ENCODE measurements at regions not wholly inside any gene's neighbourhood (a gene's known extent, or its start where the extent isn't known, plus 50 kb on each side); places are given as distances from the start of the nearest gene placed in this dataset.

DNA sequence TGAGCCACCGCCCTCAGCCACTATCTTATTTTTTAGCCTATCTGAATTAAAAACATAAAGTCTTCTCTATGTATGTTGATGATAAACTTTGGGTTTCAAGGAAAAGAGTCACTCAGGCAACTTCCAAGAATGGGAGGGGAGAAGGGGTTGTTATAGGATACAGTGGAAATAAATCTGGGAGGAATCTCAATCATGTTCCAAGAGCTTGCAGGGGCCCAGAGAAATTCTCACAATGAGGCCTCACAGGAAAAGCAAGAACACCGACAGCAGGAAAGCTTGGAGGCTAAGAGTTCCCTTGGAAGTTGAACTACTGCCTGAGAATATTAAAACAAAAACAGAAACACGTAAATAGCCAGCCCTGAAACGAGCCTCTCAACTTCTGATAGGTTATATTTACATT, 384.6 kb upstream of the IGFBP7 start:
- no peak overlapping the region for H3K27ac ChIP-seq (ENCODE audit: low read depth, low read length)
- H3K9ac ChIP-seq (ENCODE audit: low read depth in 1 of 3, low read length in 3 of 3), result no peak overlapping the region
- no peaks in the 10 kb centered on the region for H3K27me3 ChIP-seq (ENCODE audit: control insufficient read depth in 3 of 3, insufficient read depth in 3 of 3, low read length in 3 of 3)

DNA sequence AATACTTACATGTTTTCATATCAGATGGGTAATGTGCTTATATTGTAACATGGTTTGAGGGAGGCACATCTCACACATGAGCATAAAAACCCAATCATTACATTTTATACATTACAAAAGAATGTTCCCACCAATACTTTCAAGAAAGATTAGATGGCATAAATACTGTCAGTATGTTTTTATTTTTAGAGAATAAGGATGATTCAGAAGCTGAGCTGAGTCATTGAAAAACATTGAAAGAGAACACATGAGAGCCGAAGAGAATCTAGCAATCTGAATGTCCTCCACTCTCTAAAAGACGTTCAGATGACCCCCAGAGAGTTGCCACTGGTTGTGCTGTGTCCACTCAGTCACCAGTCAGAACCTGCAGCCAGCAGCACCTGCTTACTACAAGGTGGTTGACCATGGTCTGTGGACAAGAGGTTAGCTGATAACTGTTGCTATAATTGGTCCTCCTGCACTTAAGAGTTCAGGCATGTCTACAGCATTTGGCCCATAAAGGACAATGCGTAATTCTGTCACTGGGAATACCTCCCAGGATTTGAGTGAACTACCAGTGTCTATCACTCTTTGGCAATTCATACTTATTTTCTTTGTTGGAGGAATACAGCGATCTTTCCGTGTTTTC, 382.2 kb upstream of the IGFBP7 start:
- no peaks in the 10 kb centered on the region for H3K36me3 ChIP-seq (ENCODE audit: control insufficient read depth in 3 of 3, insufficient read depth in 3 of 3, low read length in 3 of 3)
- H3K4me1 ChIP-seq (ENCODE audit: control insufficient read depth in 3 of 3, insufficient read depth in 3 of 3, low read length in 3 of 3), result no peaks in the 10 kb centered on the region
- H3K4me3 ChIP-seq (ENCODE audit: low read length in 3 of 3), result no peak overlapping the region
- H3K27ac ChIP-seq (ENCODE audit: low read depth, low read length), result no peak overlapping the region
- no peak overlapping the region for H3K9ac ChIP-seq (ENCODE audit: low read depth in 1 of 3, low read length in 3 of 3)
- H3K9me3 ChIP-seq (ENCODE audit: control insufficient read depth in 3 of 3, low read length in 3 of 3), result no peaks in the 10 kb centered on the region
- H3K27me3 ChIP-seq (ENCODE audit: control insufficient read depth in 3 of 3, insufficient read depth in 3 of 3, low read length in 3 of 3), result no peaks in the 10 kb centered on the region

More for the DNA sequence above, 384.6 kb upstream of the IGFBP7 start:
- no peak overlapping the region for H3K4me3 ChIP-seq (ENCODE audit: low read length in 3 of 3)
- no peaks in the 10 kb centered on the region for H3K36me3 ChIP-seq (ENCODE audit: control insufficient read depth in 3 of 3, insufficient read depth in 3 of 3, low read length in 3 of 3)
- H3K4me1 ChIP-seq (ENCODE audit: control insufficient read depth in 3 of 3, insufficient read depth in 3 of 3, low read length in 3 of 3), result no peaks in the 10 kb centered on the region
- H3K9me3 ChIP-seq (ENCODE audit: control insufficient read depth in 3 of 3, low read length in 3 of 3), result no peaks in the 10 kb centered on the region

DNA sequence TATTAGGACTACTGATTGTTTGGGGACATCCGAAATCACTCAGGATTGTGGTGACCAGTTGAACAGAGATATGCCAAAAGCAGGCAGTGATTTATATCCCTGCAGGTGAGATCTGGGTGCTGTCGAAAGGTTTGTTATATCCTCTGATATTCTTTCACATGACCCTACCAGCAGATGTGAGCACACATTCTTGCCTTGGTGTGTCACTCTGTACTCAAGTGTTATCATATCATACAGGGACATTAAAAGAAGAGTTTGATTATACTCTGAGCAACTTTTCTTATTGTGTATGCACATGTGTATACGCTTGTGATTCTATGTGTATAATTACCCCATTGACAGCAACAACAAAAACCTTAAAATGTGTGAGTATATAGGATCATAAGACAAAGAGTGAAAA, 381.2 kb upstream of the IGFBP7 start:
- no peaks in the 10 kb centered on the region for H3K4me1 ChIP-seq (ENCODE audit: control insufficient read depth in 3 of 3, insufficient read depth in 3 of 3, low read length in 3 of 3)
- H3K36me3 ChIP-seq (ENCODE audit: control insufficient read depth in 3 of 3, insufficient read depth in 3 of 3, low read length in 3 of 3), result no peaks in the 10 kb centered on the region
- H3K9me3 ChIP-seq (ENCODE audit: control insufficient read depth in 3 of 3, low read length in 3 of 3), result no peaks in the 10 kb centered on the region
- no peak overlapping the region for H3K9ac ChIP-seq (ENCODE audit: low read depth in 1 of 3, low read length in 3 of 3)
- no peaks in the 10 kb centered on the region for H3K27me3 ChIP-seq (ENCODE audit: control insufficient read depth in 3 of 3, insufficient read depth in 3 of 3, low read length in 3 of 3)
- H3K27ac ChIP-seq (ENCODE audit: low read depth, low read length), result no peak overlapping the region
- no peak overlapping the region for H3K4me3 ChIP-seq (ENCODE audit: low read length in 3 of 3)

DNA sequence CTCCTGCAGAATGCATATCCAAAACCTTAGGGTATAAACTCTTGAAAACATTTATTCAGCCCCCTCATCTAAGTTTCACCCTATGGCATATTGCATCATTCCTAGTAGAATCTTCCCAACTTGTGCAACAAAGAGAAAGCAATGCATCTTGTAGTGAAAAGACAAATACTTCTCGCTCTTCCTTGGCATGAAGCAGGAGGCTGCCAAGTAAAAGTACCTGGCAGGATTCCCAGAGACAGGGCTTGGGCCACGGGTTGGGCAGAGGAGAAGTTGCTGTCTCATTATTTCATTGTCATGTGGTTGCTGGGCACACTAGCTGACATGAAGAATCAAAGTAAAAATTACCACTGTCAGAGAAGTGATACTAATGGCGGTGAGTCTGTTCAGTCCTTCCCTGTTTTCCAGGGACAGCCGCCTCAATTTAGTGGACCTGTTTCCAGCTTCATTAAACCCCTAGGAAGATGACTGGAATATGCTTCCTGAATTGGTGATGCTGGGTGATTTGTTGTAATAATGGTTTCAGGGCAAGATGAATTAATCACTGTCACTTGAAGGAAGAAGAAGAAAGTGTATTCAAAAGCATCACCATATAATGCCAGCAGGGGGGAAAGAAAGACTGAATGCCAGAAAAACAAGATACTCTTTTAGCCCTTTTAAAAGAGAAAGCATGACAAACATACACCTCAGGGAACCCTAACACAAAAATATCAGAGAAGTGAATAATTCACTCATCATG, 380.5 kb upstream of the IGFBP7 start:
- Histone ChIP-seq H3K4me3 (ENCODE audit: low read length in 3 of 3) (no peak overlapping the region), H3K9me3 (ENCODE audit: control insufficient read depth in 3 of 3, low read length in 3 of 3) (no peaks in the 10 kb centered on the region), H3K4me1 (ENCODE audit: control insufficient read depth in 3 of 3, insufficient read depth in 3 of 3, low read length in 3 of 3) (no peaks in the 10 kb centered on the region), H3K27ac (ENCODE audit: low read depth, low read length) (no peak overlapping the region), H3K36me3 (ENCODE audit: control insufficient read depth in 3 of 3, insufficient read depth in 3 of 3, low read length in 3 of 3) (no peaks in the 10 kb centered on the region), H3K9ac (ENCODE audit: low read depth in 1 of 3, low read length in 3 of 3) (no peak overlapping the region), H3K27me3 (ENCODE audit: control insufficient read depth in 3 of 3, insufficient read depth in 3 of 3, low read length in 3 of 3) (no peaks in the 10 kb centered on the region)

DNA sequence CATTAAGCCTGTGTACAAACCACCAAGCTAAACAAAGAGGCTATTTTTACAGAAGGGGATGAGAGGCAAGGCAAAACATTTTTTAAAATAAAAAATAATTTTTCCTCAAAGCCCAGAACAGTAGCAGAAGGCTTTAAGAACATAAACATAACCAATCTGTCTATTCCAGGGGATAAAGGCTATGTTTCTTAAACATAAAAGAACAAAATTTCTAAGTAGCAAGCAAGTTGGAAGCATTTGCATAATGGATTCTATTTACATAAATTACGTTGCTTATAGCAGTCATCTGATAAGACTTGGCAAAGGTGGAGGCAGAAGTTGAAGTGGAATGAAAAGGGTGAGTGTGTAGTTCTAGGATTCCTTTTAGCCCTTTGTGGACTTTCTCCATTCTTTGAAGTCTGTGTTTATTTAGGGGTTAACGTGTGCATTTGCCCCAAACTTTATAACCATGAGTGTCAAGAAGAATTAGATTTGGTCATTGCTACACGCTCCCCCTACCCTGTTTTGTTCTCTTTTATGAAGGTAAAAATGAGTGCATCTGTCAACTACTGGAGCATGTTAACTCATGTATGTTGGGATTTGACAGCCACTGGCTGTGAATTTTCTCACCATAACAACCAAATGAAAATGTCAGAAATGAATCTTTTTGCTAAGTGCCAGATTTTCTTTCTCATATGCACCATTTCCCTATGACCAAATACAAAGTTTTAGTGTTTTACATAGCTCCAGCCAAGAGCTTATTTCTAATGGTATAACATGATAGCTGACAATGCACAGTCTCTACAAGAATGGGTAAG, 378.4 kb upstream of the IGFBP7 start:
- Histone ChIP-seq H3K9ac (ENCODE audit: low read depth in 1 of 3, low read length in 3 of 3) (no peak overlapping the region), H3K9me3 (ENCODE audit: control insufficient read depth in 3 of 3, low read length in 3 of 3) (no peaks in the 10 kb centered on the region), H3K36me3 (ENCODE audit: control insufficient read depth in 3 of 3, insufficient read depth in 3 of 3, low read length in 3 of 3) (no peaks in the 10 kb centered on the region), H3K27me3 (ENCODE audit: control insufficient read depth in 3 of 3, insufficient read depth in 3 of 3, low read length in 3 of 3) (no peaks in the 10 kb centered on the region), H3K4me1 (ENCODE audit: control insufficient read depth in 3 of 3, insufficient read depth in 3 of 3, low read length in 3 of 3) (no peaks in the 10 kb centered on the region), H3K4me3 (ENCODE audit: low read length in 3 of 3) (no peak overlapping the region), H3K27ac (ENCODE audit: low read depth, low read length) (no peak overlapping the region)

DNA sequence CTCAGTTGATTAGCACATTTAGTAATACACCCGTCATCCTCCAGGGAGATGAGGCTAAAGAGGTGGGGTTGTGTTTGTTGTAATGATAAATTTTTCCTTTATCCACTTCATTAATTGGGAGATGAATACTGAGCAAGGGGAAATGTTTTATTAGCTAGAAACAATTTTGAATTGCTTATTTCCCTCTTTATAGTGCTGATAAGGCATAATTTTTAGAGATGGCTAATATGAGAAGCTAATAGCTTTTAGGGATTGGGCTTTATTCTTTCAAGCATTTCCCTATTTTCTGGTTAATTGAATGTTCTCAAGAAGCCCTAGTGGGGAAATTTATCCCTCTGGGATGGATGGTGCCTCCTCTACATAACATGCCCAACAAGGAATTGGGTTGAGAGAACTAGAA, 365.2 kb upstream of the IGFBP7 start:
- Histone ChIP-seq H3K9ac (ENCODE audit: low read depth in 1 of 3, low read length in 3 of 3) (no peak overlapping the region), H3K36me3 (ENCODE audit: control insufficient read depth in 3 of 3, insufficient read depth in 3 of 3, low read length in 3 of 3) (no peaks in the 10 kb centered on the region), H3K27me3 (ENCODE audit: control insufficient read depth in 3 of 3, insufficient read depth in 3 of 3, low read length in 3 of 3) (no peaks in the 10 kb centered on the region), H3K4me3 (ENCODE audit: low read length in 3 of 3) (no peak overlapping the region), H3K27ac (ENCODE audit: low read depth, low read length) (no peak overlapping the region), H3K9me3 (ENCODE audit: control insufficient read depth in 3 of 3, low read length in 3 of 3) (peaks cover 0 to 3% (median 0%) of the 10 kb centered on the region in 3 donors), H3K4me1 (ENCODE audit: control insufficient read depth in 3 of 3, insufficient read depth in 3 of 3, low read length in 3 of 3) (no peaks in the 10 kb centered on the region)

DNA sequence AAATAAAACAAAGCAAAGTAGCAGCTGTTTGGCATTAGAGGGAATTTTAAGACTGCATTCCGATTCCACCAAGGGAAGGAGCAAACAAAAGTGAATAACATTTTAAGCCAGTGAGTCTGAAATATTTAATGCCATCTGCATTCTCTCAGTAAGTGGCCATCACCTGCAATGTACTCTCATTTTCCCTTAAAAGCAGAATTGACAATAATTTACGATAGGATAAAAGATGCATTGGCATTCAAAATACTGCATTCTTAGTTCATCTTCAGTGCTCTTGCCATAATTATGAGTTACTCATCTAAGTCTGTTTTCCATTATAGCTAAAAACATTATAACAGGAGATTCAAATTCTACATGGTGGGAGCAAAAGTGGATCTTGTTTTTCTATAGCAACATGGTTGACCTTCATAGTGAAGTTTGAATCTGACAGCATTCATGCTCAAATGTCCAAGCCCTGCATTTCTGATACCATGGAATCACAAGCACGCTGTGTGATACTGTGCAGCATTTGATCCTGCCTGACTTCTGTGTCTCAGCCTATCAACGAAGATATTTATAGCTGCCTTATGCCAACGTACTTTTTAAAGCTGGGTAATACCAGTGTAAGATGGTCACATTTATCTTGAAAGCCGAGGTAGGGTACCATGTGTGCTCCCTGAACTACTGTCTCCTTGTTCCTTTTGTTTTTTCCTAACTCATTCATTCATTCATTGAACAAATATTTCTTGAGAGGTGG, 355.3 kb upstream of the IGFBP7 start:
- H3K4me3 ChIP-seq (ENCODE audit: low read length in 3 of 3), result no peak overlapping the region
- H3K27me3 ChIP-seq (ENCODE audit: control insufficient read depth in 3 of 3, insufficient read depth in 3 of 3, low read length in 3 of 3), result no peaks in the 10 kb centered on the region
- no peak overlapping the region for H3K27ac ChIP-seq (ENCODE audit: low read depth, low read length)
- H3K9me3 ChIP-seq (ENCODE audit: control insufficient read depth in 3 of 3, low read length in 3 of 3), result no peaks in the 10 kb centered on the region
- no peaks in the 10 kb centered on the region for H3K4me1 ChIP-seq (ENCODE audit: control insufficient read depth in 3 of 3, insufficient read depth in 3 of 3, low read length in 3 of 3)
- H3K36me3 ChIP-seq (ENCODE audit: control insufficient read depth in 3 of 3, insufficient read depth in 3 of 3, low read length in 3 of 3), result no peaks in the 10 kb centered on the region
- H3K9ac ChIP-seq (ENCODE audit: low read depth in 1 of 3, low read length in 3 of 3), result no peak overlapping the region

DNA sequence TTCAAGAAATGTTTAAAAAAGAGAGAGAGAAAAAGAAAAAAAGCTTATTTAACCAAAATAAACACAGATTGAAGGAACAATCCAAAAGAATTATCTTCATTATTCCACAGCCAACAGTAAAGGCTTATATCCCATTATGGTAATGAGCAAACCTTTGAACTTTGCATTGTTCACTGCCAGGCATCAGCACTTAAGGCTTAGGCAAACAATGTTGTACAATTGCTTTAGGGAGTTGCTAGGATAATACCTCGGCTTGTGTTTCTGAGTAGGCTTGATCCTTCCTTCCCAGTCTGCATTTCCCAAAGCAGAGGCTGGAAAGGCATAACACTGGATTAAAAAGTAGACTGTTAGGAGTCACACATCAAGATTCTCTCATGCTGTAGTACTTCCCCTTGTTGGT, 352.7 kb upstream of the IGFBP7 start:
- Histone ChIP-seq H3K27ac (ENCODE audit: low read depth, low read length) (no peak overlapping the region), H3K36me3 (ENCODE audit: control insufficient read depth in 3 of 3, insufficient read depth in 3 of 3, low read length in 3 of 3) (no peaks in the 10 kb centered on the region), H3K9me3 (ENCODE audit: control insufficient read depth in 3 of 3, low read length in 3 of 3) (no peaks in the 10 kb centered on the region), H3K9ac (ENCODE audit: low read depth in 1 of 3, low read length in 3 of 3) (no peak overlapping the region), H3K27me3 (ENCODE audit: control insufficient read depth in 3 of 3, insufficient read depth in 3 of 3, low read length in 3 of 3) (no peaks in the 10 kb centered on the region), H3K4me1 (ENCODE audit: control insufficient read depth in 3 of 3, insufficient read depth in 3 of 3, low read length in 3 of 3) (no peaks in the 10 kb centered on the region), H3K4me3 (ENCODE audit: low read length in 3 of 3) (no peak overlapping the region)

DNA sequence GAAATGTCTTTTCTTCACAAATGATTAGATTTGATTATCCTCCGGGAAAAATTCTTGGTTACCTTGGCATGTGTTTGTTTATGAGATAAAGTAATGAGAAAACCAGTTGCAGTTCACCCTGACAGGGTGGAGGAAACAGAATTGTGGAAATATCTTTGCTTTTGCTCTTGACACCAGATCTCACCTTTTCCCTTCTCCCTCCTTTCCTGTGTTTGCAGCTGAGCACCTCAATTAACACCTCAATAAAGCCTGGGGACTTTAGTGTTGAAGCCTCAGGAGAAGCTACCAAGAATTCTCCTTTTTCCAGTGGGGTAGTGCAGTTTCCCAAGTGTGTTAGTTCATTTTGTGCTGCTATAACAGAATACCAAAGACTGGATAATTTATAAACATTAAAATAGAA, 350.8 kb upstream of the IGFBP7 start:
- no peak overlapping the region for H3K27ac ChIP-seq (ENCODE audit: low read depth, low read length)
- H3K27me3 ChIP-seq (ENCODE audit: control insufficient read depth in 3 of 3, insufficient read depth in 3 of 3, low read length in 3 of 3), result no peaks in the 10 kb centered on the region
- no peaks in the 10 kb centered on the region for H3K4me1 ChIP-seq (ENCODE audit: control insufficient read depth in 3 of 3, insufficient read depth in 3 of 3, low read length in 3 of 3)
- H3K36me3 ChIP-seq (ENCODE audit: control insufficient read depth in 3 of 3, insufficient read depth in 3 of 3, low read length in 3 of 3), result no peaks in the 10 kb centered on the region
- H3K9me3 ChIP-seq (ENCODE audit: control insufficient read depth in 3 of 3, low read length in 3 of 3), result peaks cover 0 to 2% (median 0%) of the 10 kb centered on the region in 3 donors
- H3K9ac ChIP-seq (ENCODE audit: low read depth in 1 of 3, low read length in 3 of 3), result no peak overlapping the region
- no peak overlapping the region for H3K4me3 ChIP-seq (ENCODE audit: low read length in 3 of 3)

Measured in skeletal muscle tissue (tissue), 3 donors.